Testis (tissue), 2 donors: ENCODE measurements at regions not wholly inside any gene's neighbourhood (a gene's known extent, or its start where the extent isn't known, plus 50 kb on each side); places are given as distances from the start of the nearest gene placed in this dataset.

Source experiments
- POLR2A ChIP-seq: fragments of 450-650 bp; IDR thresholded peaks from one replicate; pipeline ENCODE4 v1.6.1; 2017; ENCODE audit warnings: antibody characterized with exemption, mild to moderate bottlenecking, moderate library complexity
- TF ChIP-seq, protein P1 (sequence below), 3 experiments: fragments of 450-650 bp in 2 of 3; fragments of 200-600 bp in 1 of 3; sonication (generic) in 1 of 3; IDR thresholded peaks; one replicate each; pipeline ENCODE4 v1.5.1; 2016 to 2019; ENCODE audit warnings: antibody characterized with exemption in 3 of 3, mild to moderate bottlenecking in 2 of 3, moderate library complexity in 1 of 3

DNA sequence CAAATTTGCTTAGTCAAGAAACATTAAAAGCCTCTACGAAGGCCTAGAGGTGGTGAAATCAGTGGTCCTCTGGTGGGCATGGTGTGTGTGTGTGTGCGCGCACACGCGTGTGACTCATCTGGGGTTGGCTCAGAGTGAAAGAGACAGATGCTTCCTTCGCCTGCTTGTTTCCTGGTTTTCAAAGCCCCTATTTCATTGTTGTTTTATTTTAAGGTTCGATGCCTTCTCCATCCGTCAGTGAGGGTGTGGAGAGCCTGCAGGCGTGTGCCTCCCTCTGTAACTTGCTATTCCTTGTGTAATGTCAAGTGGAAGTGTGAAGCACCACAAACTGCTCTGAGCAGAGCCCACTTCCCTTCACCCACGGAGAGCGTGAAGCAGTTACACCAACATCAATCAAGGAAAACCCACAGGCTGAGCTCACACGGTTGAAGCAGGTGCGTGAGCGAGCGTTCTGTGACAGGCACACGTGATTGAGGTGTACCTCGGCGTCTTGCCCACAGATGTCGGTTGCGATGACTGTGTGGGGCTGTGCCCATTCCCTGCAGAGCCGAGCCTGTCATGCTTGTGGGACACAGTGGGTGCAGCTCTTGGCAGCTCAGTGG lies 233.9 kb downstream of the PRL start:
- no peak for TF ChIP-seq POLR2A
- TF ChIP-seq, protein P1, sequence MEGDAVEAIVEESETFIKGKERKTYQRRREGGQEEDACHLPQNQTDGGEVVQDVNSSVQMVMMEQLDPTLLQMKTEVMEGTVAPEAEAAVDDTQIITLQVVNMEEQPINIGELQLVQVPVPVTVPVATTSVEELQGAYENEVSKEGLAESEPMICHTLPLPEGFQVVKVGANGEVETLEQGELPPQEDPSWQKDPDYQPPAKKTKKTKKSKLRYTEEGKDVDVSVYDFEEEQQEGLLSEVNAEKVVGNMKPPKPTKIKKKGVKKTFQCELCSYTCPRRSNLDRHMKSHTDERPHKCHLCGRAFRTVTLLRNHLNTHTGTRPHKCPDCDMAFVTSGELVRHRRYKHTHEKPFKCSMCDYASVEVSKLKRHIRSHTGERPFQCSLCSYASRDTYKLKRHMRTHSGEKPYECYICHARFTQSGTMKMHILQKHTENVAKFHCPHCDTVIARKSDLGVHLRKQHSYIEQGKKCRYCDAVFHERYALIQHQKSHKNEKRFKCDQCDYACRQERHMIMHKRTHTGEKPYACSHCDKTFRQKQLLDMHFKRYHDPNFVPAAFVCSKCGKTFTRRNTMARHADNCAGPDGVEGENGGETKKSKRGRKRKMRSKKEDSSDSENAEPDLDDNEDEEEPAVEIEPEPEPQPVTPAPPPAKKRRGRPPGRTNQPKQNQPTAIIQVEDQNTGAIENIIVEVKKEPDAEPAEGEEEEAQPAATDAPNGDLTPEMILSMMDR (IDR thresholded peaks at IDR 0.05) = no peak
